ENCODE measurements at regions not wholly inside any gene's neighbourhood (a gene's known extent, or its start where the extent isn't known, plus 50 kb on each side); places are given as distances from the start of the nearest gene placed in this dataset.

DNA sequence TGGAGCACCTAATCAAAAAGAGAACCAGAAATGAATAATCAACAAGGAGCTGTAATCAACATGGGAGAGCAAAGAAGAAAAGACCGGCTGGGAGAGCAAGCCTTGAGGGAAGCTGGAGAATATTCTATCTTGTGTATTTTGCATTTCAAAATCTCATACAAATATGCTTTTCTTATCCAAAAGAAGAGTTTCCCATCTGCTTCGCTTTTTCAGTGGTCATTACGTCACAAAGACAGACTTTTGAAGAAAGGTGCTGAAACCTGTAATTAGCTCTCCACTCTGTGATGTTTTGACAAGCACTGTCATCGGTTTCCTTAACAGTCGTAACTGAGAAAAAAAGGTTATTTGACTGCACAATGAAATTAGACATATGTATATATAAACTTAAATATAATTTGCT lies 139.1 kb upstream of the TACR1 start:
- H3K9me3 ChIP-seq, result no peaks in the 10 kb centered on the region
- H3K4me1 ChIP-seq, result no peaks in the 10 kb centered on the region
- H3K4me3 ChIP-seq, result no peak overlapping the region
- no peaks in the 10 kb centered on the region for H3K27me3 ChIP-seq
- intact Hi-C loops (cut with DNase I; ENCODE audit: low total_unique reads), result no loop called here
- TF ChIP-seq, protein P1, sequence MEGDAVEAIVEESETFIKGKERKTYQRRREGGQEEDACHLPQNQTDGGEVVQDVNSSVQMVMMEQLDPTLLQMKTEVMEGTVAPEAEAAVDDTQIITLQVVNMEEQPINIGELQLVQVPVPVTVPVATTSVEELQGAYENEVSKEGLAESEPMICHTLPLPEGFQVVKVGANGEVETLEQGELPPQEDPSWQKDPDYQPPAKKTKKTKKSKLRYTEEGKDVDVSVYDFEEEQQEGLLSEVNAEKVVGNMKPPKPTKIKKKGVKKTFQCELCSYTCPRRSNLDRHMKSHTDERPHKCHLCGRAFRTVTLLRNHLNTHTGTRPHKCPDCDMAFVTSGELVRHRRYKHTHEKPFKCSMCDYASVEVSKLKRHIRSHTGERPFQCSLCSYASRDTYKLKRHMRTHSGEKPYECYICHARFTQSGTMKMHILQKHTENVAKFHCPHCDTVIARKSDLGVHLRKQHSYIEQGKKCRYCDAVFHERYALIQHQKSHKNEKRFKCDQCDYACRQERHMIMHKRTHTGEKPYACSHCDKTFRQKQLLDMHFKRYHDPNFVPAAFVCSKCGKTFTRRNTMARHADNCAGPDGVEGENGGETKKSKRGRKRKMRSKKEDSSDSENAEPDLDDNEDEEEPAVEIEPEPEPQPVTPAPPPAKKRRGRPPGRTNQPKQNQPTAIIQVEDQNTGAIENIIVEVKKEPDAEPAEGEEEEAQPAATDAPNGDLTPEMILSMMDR (IDR thresholded peaks at IDR 0.05), result no peak
- H3K36me3 ChIP-seq, result no peaks in the 10 kb centered on the region
- no peak for DNase-seq
- H3K27ac ChIP-seq, result no peak overlapping the region

GRCh38 chr2:75337619-75338018 lies 138.3 kb upstream of the TACR1 start:
- DNase-seq, result no peak
- H3K27me3 ChIP-seq, result no peaks in the 10 kb centered on the region
- no peak overlapping the region for H3K27ac ChIP-seq
- no peak overlapping the region for H3K4me3 ChIP-seq
- no peaks in the 10 kb centered on the region for H3K9me3 ChIP-seq
- TF ChIP-seq, protein P1 (IDR thresholded peaks at IDR 0.05), result no peak
- no peaks in the 10 kb centered on the region for H3K36me3 ChIP-seq
- intact Hi-C loops (cut with DNase I; ENCODE audit: low total_unique reads), result no loop called here
- no peaks in the 10 kb centered on the region for H3K4me1 ChIP-seq

GRCh38 chr2:75337016-75337415 lies 137.7 kb upstream of the TACR1 start:
- Histone ChIP-seq H3K4me1 (no peaks in the 10 kb centered on the region), H3K4me3 (no peak overlapping the region), H3K27ac (no peak overlapping the region), H3K9me3 (no peaks in the 10 kb centered on the region), H3K27me3 (no peaks in the 10 kb centered on the region), H3K36me3 (no peaks in the 10 kb centered on the region)
- intact Hi-C loops (cut with DNase I; ENCODE audit: low total_unique reads), result no loop called here
- no peak for DNase-seq
- TF ChIP-seq, protein P1 (IDR thresholded peaks at IDR 0.05), result no peak

DNA sequence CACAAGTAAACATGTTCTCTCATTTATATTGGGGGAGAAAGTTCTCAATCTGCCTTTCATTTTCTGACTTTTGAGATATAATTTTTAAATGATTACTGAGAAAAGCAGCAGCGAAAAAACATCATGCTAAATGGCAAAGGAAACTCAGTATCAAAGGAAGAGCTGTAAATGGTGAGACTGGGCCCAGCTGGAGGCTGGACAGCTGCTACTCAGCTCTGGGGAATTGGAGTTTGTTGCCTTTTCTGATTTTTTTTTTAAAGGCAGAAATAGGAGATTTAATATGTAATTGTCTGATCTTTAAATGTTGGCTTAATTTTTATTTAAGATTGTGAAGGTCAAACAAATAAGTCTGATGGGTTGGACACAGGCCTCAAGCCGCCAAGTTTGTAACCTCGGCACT lies 137.1 kb upstream of the TACR1 start:
- intact Hi-C loops (cut with DNase I; ENCODE audit: low total_unique reads), result no loop called here

GRCh38 chr2:75334076-75334475 lies 134.8 kb upstream of the TACR1 start:
- no peak overlapping the region for H3K4me3 ChIP-seq
- no peaks in the 10 kb centered on the region for H3K4me1 ChIP-seq
- H3K9me3 ChIP-seq, result no peaks in the 10 kb centered on the region
- no peaks in the 10 kb centered on the region for H3K27me3 ChIP-seq
- DNase-seq, result no peak
- intact Hi-C loops (cut with DNase I; ENCODE audit: low total_unique reads), result no loop called here
- no peaks in the 10 kb centered on the region for H3K36me3 ChIP-seq
- TF ChIP-seq, protein P1 (IDR thresholded peaks at IDR 0.05), result no peak
- H3K27ac ChIP-seq, result no peak overlapping the region

More for the DNA sequence above, 137.1 kb upstream of the TACR1 start:
- Histone ChIP-seq H3K27me3 (no peaks in the 10 kb centered on the region), H3K36me3 (no peaks in the 10 kb centered on the region), H3K4me3 (no peak overlapping the region), H3K27ac (no peak overlapping the region), H3K4me1 (no peaks in the 10 kb centered on the region), H3K9me3 (no peaks in the 10 kb centered on the region)
- no peak for DNase-seq
- TF ChIP-seq, protein P1 (IDR thresholded peaks at IDR 0.05), result no peak

DNA sequence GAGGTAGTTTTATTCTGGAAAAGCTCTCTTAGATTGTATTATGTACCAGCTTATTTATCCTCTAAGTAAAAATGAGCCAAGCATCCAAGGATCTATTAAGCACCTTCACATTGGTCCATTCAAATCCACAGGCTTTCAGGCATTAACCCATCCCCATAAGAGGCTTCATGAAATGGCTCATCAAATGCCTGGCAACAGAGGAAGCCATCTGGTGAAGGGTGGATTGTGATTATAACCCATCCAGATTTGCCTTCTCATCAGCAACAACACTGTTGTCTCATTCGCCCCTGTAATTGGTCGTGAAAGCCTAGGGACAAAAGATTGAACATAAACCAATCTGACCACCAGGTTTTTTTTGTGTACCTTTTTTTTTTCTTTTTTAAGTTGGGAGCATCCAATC lies 134.3 kb upstream of the TACR1 start:
- no peak overlapping the region for H3K27ac ChIP-seq
- no peaks in the 10 kb centered on the region for H3K9me3 ChIP-seq
- H3K4me3 ChIP-seq, result no peak overlapping the region
- H3K36me3 ChIP-seq, result no peaks in the 10 kb centered on the region
- intact Hi-C loops (cut with DNase I; ENCODE audit: low total_unique reads), result no loop called here
- TF ChIP-seq, protein P1 (IDR thresholded peaks at IDR 0.05), result no peak
- H3K4me1 ChIP-seq, result no peaks in the 10 kb centered on the region
- no peaks in the 10 kb centered on the region for H3K27me3 ChIP-seq
- DNase-seq, result no peak

Data from tibial artery (tissue), 4 donors.